ENCODE measurements at regions not wholly inside any gene's neighbourhood (a gene's known extent, or its start where the extent isn't known, plus 50 kb on each side); places are given as distances from the start of the nearest gene placed in this dataset.

- Histone ChIP-seq H3K27me3 (ENCODE audit: control insufficient read depth in 2 of 2, insufficient read depth in 1 of 2, low read length in 1 of 2) (no peaks in the 10 kb centered on the region), H3K27ac (ENCODE audit: low read depth in 1 of 2, low read length in 1 of 2) (no peak overlapping the region), H3K9me3 (ENCODE audit: control insufficient read depth in 2 of 2, insufficient read depth in 1 of 2, low read length in 1 of 2) (no peaks in the 10 kb centered on the region), H3K36me3 (ENCODE audit: control insufficient read depth in 2 of 2, insufficient read depth in 2 of 2, low read length in 1 of 2) (no peaks in the 10 kb centered on the region), H3K4me3 (ENCODE audit: low read length in 2 of 2) (no peak overlapping the region), H3K4me1 (ENCODE audit: control insufficient read depth in 2 of 2, insufficient read depth in 2 of 2, low read length in 2 of 2) (no peaks in the 10 kb centered on the region)
- no peak for DNase-seq (ENCODE audit: low read depth in 6 of 9, low spot score in 9 of 9)
- WGBS, result 92% methylated on average over 1 of the region's 1 CpG
These were observed 91.2 kb upstream of the MARCKS start for GRCh38 chr6:113765909-113766308.

GRCh38 chr6:113767985-113768384 lies 89.2 kb upstream of the MARCKS start:
- WGBS, result 97% methylated on average over 3 of the region's 3 CpGs
- Histone ChIP-seq H3K4me3 (ENCODE audit: low read length in 2 of 2) (no peak overlapping the region), H3K36me3 (ENCODE audit: control insufficient read depth in 2 of 2, insufficient read depth in 2 of 2, low read length in 1 of 2) (no peaks in the 10 kb centered on the region)

DNA sequence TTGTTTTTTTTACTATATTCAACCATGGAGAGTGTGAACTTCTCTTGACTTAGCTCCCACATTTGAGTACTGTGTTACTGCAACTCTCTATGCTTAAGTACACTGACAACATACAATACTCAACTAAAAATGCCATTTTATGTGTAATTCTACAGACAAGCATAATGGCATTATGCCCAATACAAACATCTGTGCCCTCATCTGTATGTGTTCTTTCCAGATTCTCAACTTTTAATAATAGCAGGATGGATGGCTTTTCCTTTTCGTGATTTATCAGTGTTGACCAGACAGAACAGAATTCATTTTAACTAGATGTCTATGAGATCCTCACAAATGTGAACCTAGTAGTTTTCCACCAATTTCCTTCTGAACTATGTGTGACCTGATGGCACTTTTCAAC lies 84.2 kb upstream of the MARCKS start:
- Histone ChIP-seq H3K27ac (ENCODE audit: low read depth in 1 of 2, low read length in 1 of 2) (no peak overlapping the region), H3K36me3 (ENCODE audit: control insufficient read depth in 2 of 2, insufficient read depth in 2 of 2, low read length in 1 of 2) (no peaks in the 10 kb centered on the region), H3K4me1 (ENCODE audit: control insufficient read depth in 2 of 2, insufficient read depth in 2 of 2, low read length in 2 of 2) (no peaks in the 10 kb centered on the region), H3K9me3 (ENCODE audit: control insufficient read depth in 2 of 2, insufficient read depth in 1 of 2, low read length in 1 of 2) (no peaks in the 10 kb centered on the region), H3K4me3 (ENCODE audit: low read length in 2 of 2) (no peak overlapping the region), H3K27me3 (ENCODE audit: control insufficient read depth in 2 of 2, insufficient read depth in 1 of 2, low read length in 1 of 2) (no peaks in the 10 kb centered on the region)
- WGBS, result 100% methylated on average over 1 of the region's 1 CpG
- no peak for DNase-seq (ENCODE audit: low read depth in 6 of 9, low spot score in 9 of 9)

More at GRCh38 chr6:113767985-113768384, 89.2 kb upstream of the MARCKS start:
- H3K9me3 ChIP-seq (ENCODE audit: control insufficient read depth in 2 of 2, insufficient read depth in 1 of 2, low read length in 1 of 2), result no peaks in the 10 kb centered on the region
- no peaks in the 10 kb centered on the region for H3K27me3 ChIP-seq (ENCODE audit: control insufficient read depth in 2 of 2, insufficient read depth in 1 of 2, low read length in 1 of 2)
- DNase-seq (ENCODE audit: low read depth in 6 of 9, low spot score in 9 of 9), result no peak
- H3K4me1 ChIP-seq (ENCODE audit: control insufficient read depth in 2 of 2, insufficient read depth in 2 of 2, low read length in 2 of 2), result no peaks in the 10 kb centered on the region
- H3K27ac ChIP-seq (ENCODE audit: low read depth in 1 of 2, low read length in 1 of 2), result no peak overlapping the region

DNA sequence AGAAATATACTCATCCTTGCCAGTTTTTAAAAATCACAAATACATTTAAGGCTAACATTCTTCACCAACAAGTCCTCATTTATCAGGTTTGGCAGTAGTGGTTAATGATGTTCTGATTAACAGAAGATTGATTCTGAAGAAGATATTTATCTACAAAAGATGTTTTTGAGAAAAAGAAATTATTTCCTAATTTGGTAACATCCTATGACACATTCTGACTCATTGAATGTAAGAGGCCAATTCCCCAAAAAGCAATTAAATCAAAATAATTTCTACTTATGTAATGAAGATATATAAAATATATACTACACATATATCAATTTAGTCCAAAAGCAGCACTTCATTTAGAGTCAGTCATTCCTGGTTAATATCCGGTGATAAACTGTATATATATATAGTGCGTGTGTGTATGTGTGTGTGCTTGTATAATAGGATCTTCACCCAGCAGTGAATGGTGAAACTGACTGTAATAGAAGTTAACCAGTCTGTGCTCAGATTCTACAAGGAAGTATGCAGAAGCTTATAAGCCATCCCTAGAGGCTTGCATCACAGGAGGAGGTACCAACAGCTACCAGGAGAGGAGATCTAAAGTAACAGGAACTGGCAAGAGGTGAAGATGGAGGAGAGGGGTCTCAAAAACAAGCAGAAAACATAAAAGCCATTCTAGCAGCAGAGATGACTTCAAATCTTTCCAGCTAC lies 82.9 kb upstream of the MARCKS start:
- no peak for DNase-seq (ENCODE audit: low read depth in 6 of 9, low spot score in 9 of 9)
- Histone ChIP-seq H3K4me1 (ENCODE audit: control insufficient read depth in 2 of 2, insufficient read depth in 2 of 2, low read length in 2 of 2) (no peaks in the 10 kb centered on the region), H3K9me3 (ENCODE audit: control insufficient read depth in 2 of 2, insufficient read depth in 1 of 2, low read length in 1 of 2) (no peaks in the 10 kb centered on the region), H3K27ac (ENCODE audit: low read depth in 1 of 2, low read length in 1 of 2) (no peak overlapping the region), H3K4me3 (ENCODE audit: low read length in 2 of 2) (no peak overlapping the region), H3K27me3 (ENCODE audit: control insufficient read depth in 2 of 2, insufficient read depth in 1 of 2, low read length in 1 of 2) (no peaks in the 10 kb centered on the region), H3K36me3 (ENCODE audit: control insufficient read depth in 2 of 2, insufficient read depth in 2 of 2, low read length in 1 of 2) (no peaks in the 10 kb centered on the region)
- 98% methylated on average over 2 of the region's 2 CpGs for WGBS

GRCh38 chr6:113776998-113777397 lies 80.1 kb upstream of the MARCKS start:
- no peaks in the 10 kb centered on the region for H3K27me3 ChIP-seq (ENCODE audit: control insufficient read depth in 2 of 2, insufficient read depth in 1 of 2, low read length in 1 of 2)
- DNase-seq (ENCODE audit: low read depth in 6 of 9, low spot score in 9 of 9), result no peak

DNA sequence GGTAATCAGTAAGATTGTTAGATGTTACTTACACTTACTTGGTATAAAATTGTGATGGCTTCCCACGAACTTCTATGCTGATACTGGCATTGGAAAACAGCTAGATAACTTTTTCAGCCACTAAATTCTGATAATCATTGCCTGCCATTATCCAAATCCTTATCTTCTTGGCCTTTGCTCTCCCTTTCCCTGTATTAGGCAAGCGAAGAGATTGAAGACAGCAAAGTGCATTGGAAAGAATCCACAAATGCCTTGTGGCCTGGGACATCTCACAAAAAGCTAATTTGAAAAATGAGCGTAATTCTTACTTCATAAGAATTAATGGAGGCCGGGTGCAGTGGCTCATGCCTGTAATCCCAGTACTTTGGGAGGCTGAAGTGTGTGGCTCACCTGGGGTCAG lies 79.5 kb upstream of the MARCKS start:
- H3K4me3 ChIP-seq (ENCODE audit: low read length in 2 of 2), result no peak overlapping the region
- no peaks in the 10 kb centered on the region for H3K27me3 ChIP-seq (ENCODE audit: control insufficient read depth in 2 of 2, insufficient read depth in 1 of 2, low read length in 1 of 2)
- H3K27ac ChIP-seq (ENCODE audit: low read depth in 1 of 2, low read length in 1 of 2), result no peak overlapping the region
- DNase-seq (ENCODE audit: low read depth in 6 of 9, low spot score in 9 of 9), result no peak
- no peaks in the 10 kb centered on the region for H3K36me3 ChIP-seq (ENCODE audit: control insufficient read depth in 2 of 2, insufficient read depth in 2 of 2, low read length in 1 of 2)
- 95% methylated on average over 4 of the region's 4 CpGs for WGBS
- no peaks in the 10 kb centered on the region for H3K9me3 ChIP-seq (ENCODE audit: control insufficient read depth in 2 of 2, insufficient read depth in 1 of 2, low read length in 1 of 2)
- H3K4me1 ChIP-seq (ENCODE audit: control insufficient read depth in 2 of 2, insufficient read depth in 2 of 2, low read length in 2 of 2), result no peaks in the 10 kb centered on the region

More at GRCh38 chr6:113776998-113777397, 80.1 kb upstream of the MARCKS start:
- WGBS, result 94% methylated on average over 2 of the region's 2 CpGs
- Histone ChIP-seq H3K36me3 (ENCODE audit: control insufficient read depth in 2 of 2, insufficient read depth in 2 of 2, low read length in 1 of 2) (no peaks in the 10 kb centered on the region), H3K27ac (ENCODE audit: low read depth in 1 of 2, low read length in 1 of 2) (no peak overlapping the region), H3K4me1 (ENCODE audit: control insufficient read depth in 2 of 2, insufficient read depth in 2 of 2, low read length in 2 of 2) (no peaks in the 10 kb centered on the region), H3K9me3 (ENCODE audit: control insufficient read depth in 2 of 2, insufficient read depth in 1 of 2, low read length in 1 of 2) (no peaks in the 10 kb centered on the region), H3K4me3 (ENCODE audit: low read length in 2 of 2) (no peak overlapping the region)

DNA sequence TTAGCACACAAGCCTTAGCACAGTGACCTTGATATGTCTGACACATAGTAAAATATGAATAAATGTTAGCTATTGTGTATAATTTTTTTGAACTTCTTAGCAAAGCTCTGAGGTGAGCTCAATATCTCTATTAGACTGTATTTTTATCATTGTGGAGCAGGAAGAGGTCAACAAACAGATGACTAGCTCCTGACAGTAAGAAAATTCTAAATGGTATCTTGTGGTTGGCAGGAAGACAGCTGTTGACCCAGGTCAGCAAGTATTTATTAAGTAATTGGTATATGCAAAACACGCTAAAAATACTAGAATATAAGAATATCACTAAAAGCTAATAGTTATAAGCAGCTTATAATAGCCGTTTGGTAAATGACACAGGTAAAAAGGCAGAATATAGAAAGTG lies 77.5 kb upstream of the MARCKS start:
- 95% methylated on average over 2 of the region's 2 CpGs for WGBS
- no peak for DNase-seq (ENCODE audit: low read depth in 6 of 9, low spot score in 9 of 9)

GRCh38 chr6:113782636-113783035 lies 74.5 kb upstream of the MARCKS start:
- Histone ChIP-seq H3K4me3 (ENCODE audit: low read length in 2 of 2) (no peak overlapping the region), H3K4me1 (ENCODE audit: control insufficient read depth in 2 of 2, insufficient read depth in 2 of 2, low read length in 2 of 2) (no peaks in the 10 kb centered on the region), H3K9me3 (ENCODE audit: control insufficient read depth in 2 of 2, insufficient read depth in 1 of 2, low read length in 1 of 2) (no peaks in the 10 kb centered on the region), H3K27me3 (ENCODE audit: control insufficient read depth in 2 of 2, insufficient read depth in 1 of 2, low read length in 1 of 2) (no peaks in the 10 kb centered on the region), H3K27ac (ENCODE audit: low read depth in 1 of 2, low read length in 1 of 2) (no peak overlapping the region), H3K36me3 (ENCODE audit: control insufficient read depth in 2 of 2, insufficient read depth in 2 of 2, low read length in 1 of 2) (no peaks in the 10 kb centered on the region)
- DNase-seq (ENCODE audit: low read depth in 6 of 9, low spot score in 9 of 9), result no peak

More for the DNA sequence above, 77.5 kb upstream of the MARCKS start:
- Histone ChIP-seq H3K9me3 (ENCODE audit: control insufficient read depth in 2 of 2, insufficient read depth in 1 of 2, low read length in 1 of 2) (no peaks in the 10 kb centered on the region), H3K4me3 (ENCODE audit: low read length in 2 of 2) (no peak overlapping the region), H3K4me1 (ENCODE audit: control insufficient read depth in 2 of 2, insufficient read depth in 2 of 2, low read length in 2 of 2) (no peaks in the 10 kb centered on the region), H3K27me3 (ENCODE audit: control insufficient read depth in 2 of 2, insufficient read depth in 1 of 2, low read length in 1 of 2) (no peaks in the 10 kb centered on the region), H3K27ac (ENCODE audit: low read depth in 1 of 2, low read length in 1 of 2) (no peak overlapping the region), H3K36me3 (ENCODE audit: control insufficient read depth in 2 of 2, insufficient read depth in 2 of 2, low read length in 1 of 2) (no peaks in the 10 kb centered on the region)

DNA sequence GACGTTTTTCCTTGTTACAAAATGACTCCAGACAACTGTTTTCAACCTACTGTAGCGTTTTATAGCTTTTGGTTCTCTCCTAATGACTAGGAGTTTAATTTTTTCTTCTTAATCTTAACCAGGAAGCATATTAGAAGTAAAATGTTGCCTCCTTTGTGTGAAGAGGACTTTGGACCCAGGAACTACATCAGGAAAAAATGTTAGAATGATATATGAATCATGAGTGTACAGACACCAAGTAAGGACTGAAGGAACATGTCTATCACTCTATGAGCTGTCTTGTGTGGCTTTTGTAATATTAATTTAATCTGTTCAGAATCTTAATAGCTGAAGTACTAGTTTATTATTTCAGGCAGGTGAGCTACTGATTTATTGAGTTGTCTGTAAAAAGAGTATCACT lies 71.0 kb upstream of the MARCKS start:
- DNase-seq (ENCODE audit: low read depth in 6 of 9, low spot score in 9 of 9), result no peak
- WGBS, result 94% methylated on average over 2 of the region's 2 CpGs
- no peaks in the 10 kb centered on the region for H3K27me3 ChIP-seq (ENCODE audit: control insufficient read depth in 2 of 2, insufficient read depth in 1 of 2, low read length in 1 of 2)
- no peaks in the 10 kb centered on the region for H3K36me3 ChIP-seq (ENCODE audit: control insufficient read depth in 2 of 2, insufficient read depth in 2 of 2, low read length in 1 of 2)
- no peak overlapping the region for H3K4me3 ChIP-seq (ENCODE audit: low read length in 2 of 2)
- no peak overlapping the region for H3K27ac ChIP-seq (ENCODE audit: low read depth in 1 of 2, low read length in 1 of 2)
- H3K4me1 ChIP-seq (ENCODE audit: control insufficient read depth in 2 of 2, insufficient read depth in 2 of 2, low read length in 2 of 2), result no peaks in the 10 kb centered on the region
- no peaks in the 10 kb centered on the region for H3K9me3 ChIP-seq (ENCODE audit: control insufficient read depth in 2 of 2, insufficient read depth in 1 of 2, low read length in 1 of 2)

Measured in thymus (tissue), 11 donors.